PC-9 (cell line): ENCODE measurements at regions not wholly inside any gene's neighbourhood (a gene's known extent, or its start where the extent isn't known, plus 50 kb on each side); places are given as distances from the start of the nearest gene placed in this dataset.

Experiments used
- EZH2 ChIP-seq: fragments of 200-600 bp; sonication (generic); IDR thresholded peaks from 2 replicates; pipeline ENCODE4 v1.8.0; 2017; ENCODE audit warnings: antibody characterized with exemption, low read depth
- TF ChIP-seq, protein P1 (sequence below): fragments of 200-600 bp; sonication (generic); conservative IDR thresholded peaks from 2 replicates; pipeline ENCODE4 v1.6.1; 2017; ENCODE audit warnings: mixed run types, antibody characterized with exemption, mild to moderate bottlenecking, moderate library complexity

GRCh38 chr21:31418377-31419001, 74.4 kb upstream of the TIAM1 start:
- TF ChIP-seq, protein P1, sequence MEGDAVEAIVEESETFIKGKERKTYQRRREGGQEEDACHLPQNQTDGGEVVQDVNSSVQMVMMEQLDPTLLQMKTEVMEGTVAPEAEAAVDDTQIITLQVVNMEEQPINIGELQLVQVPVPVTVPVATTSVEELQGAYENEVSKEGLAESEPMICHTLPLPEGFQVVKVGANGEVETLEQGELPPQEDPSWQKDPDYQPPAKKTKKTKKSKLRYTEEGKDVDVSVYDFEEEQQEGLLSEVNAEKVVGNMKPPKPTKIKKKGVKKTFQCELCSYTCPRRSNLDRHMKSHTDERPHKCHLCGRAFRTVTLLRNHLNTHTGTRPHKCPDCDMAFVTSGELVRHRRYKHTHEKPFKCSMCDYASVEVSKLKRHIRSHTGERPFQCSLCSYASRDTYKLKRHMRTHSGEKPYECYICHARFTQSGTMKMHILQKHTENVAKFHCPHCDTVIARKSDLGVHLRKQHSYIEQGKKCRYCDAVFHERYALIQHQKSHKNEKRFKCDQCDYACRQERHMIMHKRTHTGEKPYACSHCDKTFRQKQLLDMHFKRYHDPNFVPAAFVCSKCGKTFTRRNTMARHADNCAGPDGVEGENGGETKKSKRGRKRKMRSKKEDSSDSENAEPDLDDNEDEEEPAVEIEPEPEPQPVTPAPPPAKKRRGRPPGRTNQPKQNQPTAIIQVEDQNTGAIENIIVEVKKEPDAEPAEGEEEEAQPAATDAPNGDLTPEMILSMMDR, result no peak
- TF ChIP-seq EZH2, result no peak
